ENCODE measurements at regions not wholly inside any gene's neighbourhood (a gene's known extent, or its start where the extent isn't known, plus 50 kb on each side); places are given as distances from the start of the nearest gene placed in this dataset.

DNA sequence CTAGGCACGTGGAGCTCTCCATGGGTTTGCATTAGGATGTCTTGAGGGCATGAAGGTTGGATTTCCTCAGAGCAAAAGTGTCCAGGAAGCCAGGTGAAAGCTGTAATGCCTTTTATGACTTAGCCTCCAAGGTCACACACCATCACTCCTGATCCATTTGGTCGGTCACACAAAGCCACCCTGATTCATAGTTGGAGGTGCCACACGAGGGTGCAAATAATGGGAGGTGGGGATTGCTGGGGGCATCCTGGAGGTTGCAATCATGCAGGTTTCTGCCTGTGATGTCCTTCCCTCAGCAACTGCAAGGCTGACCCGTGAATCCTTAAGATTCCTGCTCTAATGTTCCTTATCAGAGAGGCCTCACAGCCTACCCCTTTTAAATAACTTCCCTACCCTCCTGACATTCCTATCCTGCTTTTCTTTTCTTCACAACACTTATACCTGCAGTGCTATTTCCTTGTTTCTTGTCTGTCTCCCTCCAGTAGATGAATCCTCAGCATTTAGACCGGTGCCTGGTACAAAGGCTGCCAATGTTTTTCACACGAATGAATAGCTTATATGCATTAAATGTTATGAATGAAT, 97.1 kb downstream of the LIPG start:
- no peak for DNase-seq

- DNase-seq, result no peak
These were observed 94.3 kb downstream of the LIPG start for GRCh38 chr18:49656073-49656692.

GRCh38 chr18:49655266-49656072, 93.6 kb downstream of the LIPG start:
- DNase-seq, result no peak

GRCh38 chr18:49654347-49654746, 92.5 kb downstream of the LIPG start:
- DNase-seq, result no peak

GRCh38 chr18:49652881-49653724, 91.2 kb downstream of the LIPG start:
- DNase-seq, result peak; percentile 65

- no peak for DNase-seq
These were observed 89.2 kb downstream of the LIPG start for GRCh38 chr18:49651033-49651432.

GRCh38 chr18:49650426-49650891, 88.6 kb downstream of the LIPG start:
- no peak for DNase-seq

DNA sequence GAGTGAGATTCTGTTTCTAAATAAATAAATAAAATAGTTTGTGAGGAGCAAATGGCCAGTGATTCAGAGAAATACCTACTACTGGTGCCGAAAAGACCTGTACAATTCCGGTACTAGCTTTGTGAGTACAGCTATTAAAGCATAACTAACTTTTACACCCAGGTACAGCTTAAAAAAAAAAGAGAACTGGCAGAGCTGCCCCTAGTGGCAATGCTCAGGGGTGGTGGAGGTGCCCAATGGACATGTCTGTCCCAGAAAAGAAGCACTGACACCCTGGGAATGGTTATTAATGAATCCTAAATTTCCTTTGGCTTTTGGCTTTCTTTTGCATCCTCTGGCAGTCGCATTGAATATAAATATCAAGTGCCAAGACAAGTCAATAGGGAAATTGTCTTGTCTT, 87.0 kb downstream of the LIPG start:
- DNase-seq, result no peak
